Stimulated activated CD8-positive, alpha-beta memory T cell treated with anti-CD3 and anti-CD28 coated beads, Interleukin-15, amount 100 ng/mL, for 4 hours (primary cell): ENCODE measurements at regions not wholly inside any gene's neighbourhood (a gene's known extent, or its start where the extent isn't known, plus 50 kb on each side); places are given as distances from the start of the nearest gene placed in this dataset.
"Not testable (repeated sequence)": the region's sequence is repeated elsewhere in the genome, so short reads cannot be mapped to it uniquely, and the experiment has no call there.

ENCODE experiments used
- DNase-seq, 2 donors: peaks; one replicate each; pipeline ENCODE4 v3.0.0-alpha.2; 2020; ENCODE audit warnings: low read depth in 2 of 2

DNA sequence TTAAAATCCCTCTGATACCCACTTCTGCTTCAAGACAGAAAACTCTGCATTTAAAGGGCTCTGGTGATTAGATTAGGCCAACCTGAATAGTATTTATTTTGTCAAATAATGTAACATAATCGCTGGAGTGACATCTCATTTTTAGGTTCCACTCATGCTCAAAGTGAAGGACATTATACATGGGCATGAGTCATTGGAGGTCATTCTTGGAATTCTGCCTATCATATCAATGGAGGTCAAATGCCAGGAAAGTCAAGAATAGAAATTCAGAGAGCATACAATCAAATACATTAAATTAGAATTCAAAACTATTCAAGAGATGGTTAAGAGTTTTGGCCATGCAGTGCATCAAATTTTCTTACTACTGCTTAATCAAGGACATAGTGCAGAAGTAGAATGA, 50.8 kb upstream of the PRSS1 start:
- DNase-seq, result no peak

DNA sequence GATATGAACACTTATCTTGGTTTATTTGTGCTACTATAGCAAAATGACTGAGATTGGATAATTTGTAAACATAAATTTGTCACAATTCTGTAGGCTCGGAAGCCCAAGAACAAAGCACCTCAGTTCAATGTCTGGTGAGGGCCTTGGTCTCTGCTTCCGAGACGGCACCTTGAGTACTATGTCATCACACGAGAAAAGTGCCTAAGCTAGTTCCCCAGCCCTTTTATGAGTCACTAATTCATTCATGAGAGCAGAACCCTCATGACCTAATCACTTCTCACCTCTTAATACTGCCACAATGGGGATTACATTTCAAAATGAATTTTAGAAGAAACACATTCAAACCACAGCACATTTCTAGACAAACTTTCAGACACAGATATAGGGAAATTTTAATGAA, 52.0 kb upstream of the PRSS1 start:
- DNase-seq, result no peak

DNA sequence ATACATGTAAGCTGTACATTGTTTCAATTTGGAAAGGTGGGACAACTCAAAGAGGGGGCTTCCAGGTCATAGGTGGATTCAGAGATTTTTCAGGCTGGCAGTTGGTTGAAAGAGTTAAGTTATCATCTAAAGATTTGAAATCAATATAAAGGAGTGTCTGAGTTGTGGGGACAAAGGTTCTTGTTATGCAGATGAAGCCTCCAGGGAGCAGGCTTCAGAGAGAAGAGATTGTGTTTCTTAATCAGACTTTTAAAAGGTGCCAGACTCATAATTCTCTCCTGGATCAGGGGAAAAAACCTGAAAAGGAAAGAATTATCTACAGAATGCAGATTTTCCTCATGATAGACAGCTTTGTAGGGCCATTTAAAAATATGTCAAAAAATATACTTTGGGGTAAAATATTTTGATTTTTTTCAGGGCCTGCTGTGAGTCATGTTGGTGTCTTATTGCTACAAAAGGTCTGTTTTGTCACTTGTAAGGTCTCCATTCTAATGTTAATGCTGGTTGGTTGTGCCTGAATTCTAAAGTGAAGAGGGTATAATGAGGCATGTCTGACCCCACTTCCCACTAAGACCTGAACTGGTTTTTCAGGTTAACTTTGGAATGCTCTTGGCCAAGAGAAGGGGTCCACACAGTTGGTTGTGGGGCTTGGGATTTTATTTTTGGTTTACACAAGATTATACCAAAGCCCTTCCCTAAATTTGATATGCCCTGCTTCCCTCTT, 52.7 kb upstream of the PRSS1 start:
- no peak for DNase-seq

DNA sequence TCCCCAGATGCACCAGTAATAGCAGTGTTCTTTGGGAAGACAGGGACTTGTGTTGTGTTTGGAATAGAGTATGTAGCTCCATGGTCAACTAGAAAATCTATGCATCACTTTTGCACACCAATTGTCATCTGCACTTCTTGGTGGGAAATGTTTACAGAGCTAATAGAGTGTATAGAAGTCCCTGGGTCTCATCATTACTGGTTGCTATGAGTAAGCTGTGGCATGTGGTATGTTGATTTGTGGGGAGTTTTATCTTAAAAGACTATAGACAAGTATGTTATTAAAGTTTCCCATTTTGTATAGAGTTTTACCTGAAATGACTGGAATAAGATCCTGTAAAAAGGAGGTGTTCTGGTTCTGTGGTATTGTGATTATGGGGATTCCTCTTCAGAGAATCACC, 55.4 kb upstream of the PRSS1 start:
- no peak for DNase-seq

DNA sequence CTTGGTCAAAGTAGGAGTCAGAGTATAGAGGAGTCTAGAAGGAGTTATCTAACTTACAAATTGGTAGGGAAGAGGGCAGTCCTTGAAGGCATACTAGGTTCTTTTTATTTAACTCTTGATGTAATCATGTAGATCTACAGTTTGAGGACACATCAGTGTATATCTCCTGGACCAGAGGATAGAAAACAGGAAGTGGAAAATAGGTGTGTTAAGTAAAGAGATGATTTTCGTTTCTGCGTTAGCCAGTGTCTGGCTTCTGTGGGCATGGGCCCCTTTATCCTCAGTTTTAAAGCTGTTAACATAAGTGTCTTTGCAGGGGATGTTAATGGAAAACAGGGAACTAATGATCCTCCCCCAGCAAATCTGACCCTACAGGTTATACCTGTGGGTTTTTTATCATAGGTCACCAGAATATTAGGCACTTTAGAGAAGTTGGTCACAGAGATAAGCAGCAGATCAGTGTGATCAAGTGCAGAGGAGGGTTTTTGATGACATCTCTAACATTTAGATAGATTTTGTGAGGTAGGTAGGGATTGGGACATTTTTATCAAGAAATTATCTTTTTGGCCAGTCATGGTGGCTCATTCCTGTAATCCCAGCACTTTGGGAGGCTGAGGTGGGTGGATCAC, 58.6 kb upstream of the PRSS1 start:
- DNase-seq, result no peak

DNA sequence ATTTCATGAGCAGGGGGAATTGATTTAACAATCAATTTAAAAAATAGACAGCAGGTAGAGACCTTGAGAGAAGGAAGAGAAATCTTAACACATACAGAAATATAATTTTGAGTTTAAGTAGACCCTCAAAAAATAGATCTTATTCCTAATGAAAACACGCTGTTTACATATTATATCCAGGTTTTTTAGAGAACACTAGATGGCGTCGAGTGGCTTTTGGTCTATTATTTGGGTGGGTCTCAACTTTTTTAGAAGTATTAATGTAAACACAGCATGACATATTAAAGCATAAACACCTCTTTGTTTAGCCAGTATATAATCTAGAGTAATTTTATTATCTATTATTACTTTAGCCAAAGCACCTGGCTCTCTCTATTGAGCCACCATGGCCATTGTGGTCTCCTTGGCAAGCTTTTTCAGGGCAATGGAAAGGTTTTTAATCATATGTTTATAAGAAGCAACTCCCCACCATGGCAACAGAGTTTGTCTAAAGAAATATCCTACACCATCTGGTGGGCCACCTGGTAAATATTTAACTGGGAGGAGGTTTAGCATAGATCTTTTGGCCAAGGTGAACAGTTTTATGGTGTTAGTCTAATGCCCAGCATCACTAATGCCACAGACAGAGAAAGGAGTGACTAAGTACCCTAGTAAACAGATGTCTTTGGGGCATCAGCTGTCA, 59.7 kb upstream of the PRSS1 start:
- no peak for DNase-seq

DNA sequence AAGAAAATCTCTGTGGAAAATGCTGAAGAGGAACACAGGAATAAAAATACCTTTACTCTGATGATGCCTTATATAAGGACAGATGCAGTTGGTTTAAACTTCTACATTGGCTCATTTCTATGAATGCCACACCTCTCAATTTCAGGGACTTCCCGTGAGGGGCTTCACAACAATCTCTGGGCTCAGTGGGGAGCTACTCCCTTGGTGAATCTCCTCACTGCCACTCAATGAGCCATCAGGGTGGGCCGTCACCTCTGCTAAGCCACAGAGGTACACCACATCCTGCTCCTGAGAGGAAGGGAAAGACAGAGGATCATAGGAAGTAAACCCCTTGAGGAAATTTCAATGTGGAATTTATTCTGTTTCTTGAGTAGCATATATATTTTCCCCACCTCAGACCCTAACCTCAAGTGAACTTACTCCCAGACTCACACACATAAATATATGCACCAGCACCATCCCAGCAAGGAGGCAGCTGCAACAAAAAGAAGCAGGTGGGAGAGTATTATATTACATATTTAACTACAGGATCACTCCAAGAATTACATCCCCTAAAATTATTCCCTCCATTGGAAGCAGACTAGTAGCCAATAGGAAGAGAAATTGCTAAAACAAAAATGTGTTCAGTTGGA, 63.3 kb upstream of the PRSS1 start:
- no peak for DNase-seq

DNA sequence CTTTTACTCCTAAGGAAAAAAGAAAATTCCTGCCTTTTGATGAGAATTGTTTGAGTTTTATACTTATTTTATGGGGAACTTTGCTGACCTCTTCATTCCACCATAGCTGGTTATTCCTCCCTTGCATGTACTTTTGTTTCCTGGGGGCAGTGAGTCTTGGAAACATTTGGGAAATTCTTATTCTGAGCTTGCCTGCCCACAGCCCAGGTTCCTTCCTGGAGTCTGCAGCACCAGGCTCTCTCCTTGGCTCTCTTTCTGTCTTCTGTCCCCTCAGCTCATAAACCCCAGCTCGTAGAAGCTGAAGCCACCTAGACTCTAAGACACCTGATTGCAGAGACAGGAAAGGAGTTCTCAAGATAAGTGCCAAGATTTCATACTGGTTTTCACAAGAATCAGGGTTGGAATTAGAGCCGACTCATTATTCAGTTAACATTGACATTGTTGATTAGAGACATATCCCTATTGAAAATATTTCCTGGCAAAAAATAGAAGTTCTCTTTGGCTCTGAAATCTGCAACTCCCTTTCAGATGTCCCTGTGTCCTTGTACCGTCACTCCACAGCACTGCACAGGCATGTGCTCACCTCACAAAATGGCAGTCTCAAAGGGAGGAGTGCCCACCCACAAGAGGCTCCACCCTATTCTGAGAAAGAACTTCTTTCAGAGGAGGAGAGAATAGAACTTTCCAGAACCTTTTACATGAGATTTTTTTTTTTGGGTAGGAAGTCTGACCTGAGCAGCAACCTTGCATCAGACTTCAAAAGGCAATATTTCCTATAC, 67.8 kb upstream of the PRSS1 start:
- DNase-seq, result no peak

DNA sequence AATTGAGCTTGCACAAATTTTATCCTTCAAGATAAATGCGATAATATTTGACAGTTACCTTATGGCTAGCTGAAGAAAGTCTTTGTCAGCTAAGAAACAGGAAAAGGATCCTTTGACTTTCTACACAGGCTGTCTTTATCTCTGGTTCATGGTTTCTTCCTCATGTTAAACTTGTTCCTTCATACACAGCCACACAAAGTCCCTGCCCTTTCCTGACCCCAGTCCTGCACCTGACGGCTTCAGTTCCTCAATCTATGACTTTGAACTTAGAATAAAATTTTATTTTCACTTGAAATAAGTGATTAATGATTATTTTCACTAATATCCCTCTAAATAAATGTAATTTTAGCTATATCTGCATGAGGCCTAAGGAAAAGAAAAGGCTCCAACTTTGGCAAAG, 77.8 kb upstream of the PRSS1 start:
- no peak for DNase-seq

DNA sequence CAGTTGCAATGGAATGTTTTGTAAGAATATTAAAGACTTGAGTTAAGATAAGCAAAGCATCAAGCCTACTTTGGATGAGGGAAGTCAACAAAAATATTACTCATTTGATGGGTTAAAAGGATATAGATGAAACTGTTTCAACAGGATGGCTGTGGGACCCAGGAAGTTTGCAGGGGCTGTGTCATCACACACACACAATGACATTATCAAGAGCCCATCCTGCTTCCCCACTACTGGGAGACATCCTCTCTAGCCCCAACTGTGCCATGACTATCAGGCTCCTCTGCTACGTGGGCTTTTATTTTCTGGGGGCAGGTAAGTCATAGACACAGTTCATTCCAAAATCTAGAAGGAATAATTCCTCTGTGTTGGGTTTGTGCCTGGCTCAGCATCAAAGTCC, 78.8 kb upstream of the PRSS1 start:
- no peak for DNase-seq

DNA sequence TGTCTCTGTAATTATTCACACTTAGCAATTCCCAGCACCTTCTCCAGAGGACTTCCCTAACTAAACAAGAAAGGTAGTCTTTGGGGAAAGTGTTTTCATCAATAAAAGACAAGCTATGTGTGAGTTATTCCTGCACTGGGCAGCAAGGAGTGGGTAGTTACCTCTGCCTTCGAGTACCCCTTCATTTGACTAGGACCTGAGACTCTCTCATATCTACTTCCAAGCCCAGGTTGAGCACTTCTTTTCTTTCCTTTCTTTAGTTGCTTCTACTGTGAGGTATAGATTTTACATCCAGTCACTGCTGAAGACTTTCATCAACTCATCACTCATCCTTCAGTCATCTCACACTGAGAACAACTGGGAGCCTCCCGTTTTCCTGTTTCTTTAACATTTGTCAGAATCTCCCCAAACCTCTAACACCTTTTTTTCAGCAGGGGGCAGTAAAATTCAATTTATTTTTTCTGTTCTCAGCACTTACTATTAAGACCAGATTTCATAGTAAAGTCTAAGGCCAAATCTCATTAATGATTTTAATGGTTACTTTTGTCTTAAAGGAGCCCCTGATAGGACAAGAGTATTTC, 80.1 kb upstream of the PRSS1 start:
- no peak for DNase-seq

DNA sequence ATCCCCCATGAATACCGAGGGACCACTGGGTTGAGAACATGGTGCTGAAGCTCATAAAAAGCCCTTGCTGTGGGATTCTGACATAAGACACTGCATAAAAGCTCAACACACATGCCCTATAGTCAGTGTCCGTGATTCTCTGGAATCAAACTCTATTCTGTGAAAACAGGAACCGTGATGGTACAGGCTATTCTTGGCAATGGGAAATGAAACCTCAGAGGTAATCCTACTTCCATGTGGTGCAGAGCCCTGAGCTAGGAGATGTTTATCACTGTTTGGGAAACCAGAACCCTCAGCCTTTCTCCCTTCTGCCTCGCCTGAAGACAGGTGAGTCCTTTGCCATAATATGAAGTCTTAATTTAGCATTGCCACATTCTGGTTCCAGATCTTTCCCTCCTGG, 80.8 kb upstream of the PRSS1 start:
- no peak for DNase-seq

DNA sequence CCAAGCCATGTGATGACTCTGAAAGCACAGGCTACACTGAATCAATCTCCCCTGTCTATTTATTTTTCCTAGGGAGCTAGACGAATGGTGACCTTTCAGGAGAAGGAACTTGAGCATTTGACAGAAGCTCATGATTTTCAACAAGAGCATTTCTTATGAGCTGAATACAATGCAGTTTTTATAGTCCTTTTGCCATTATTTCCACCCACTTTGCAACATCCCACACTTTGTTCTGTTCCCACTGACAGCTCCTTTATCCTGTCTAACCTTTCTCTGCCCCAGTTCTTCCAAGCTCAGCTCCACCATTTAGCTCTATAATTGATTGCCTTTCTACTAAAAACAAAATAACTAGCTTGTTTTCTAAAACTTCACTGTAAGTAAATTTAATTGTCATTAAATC, 91.9 kb upstream of the PRSS1 start:
- no peak for DNase-seq

DNA sequence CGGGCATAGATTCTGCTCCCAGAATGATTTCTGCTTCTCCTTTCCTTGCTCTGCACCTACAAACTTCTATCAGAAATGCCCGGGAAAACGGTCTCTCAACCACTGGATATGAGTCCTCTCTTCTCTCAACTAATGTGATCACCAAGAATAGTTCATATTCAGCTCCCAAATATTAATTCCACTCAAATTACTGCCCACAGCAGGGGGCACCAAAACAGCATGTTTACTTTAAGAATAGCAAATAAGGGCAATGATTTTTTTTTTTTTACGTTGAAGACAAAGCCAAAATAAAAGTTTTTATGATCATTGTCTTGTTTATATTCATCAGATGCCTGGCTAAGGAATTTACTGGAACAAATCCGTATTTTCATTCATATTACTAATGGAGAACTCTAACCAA, 94.9 kb upstream of the PRSS1 start:
- DNase-seq, result no peak

DNA sequence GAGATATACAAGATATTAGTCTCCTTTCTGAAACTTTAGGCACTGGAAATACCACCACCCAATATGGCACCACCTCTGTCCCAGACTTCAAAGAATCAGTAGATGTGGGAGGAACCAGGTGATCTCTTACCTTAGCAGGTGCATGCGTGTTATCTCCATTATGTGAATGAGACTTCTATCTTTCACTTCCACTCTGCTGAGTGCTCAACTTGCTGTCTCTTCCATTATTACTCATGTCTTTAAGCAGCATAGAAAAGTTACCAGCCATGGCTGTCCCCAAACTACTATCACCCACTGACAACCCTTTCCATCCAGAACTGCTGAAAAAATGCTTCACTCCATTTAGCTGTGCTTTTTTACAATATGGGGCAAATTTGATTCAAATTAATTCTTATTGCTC, 101.5 kb upstream of the PRSS1 start:
- DNase-seq, result no peak

DNA sequence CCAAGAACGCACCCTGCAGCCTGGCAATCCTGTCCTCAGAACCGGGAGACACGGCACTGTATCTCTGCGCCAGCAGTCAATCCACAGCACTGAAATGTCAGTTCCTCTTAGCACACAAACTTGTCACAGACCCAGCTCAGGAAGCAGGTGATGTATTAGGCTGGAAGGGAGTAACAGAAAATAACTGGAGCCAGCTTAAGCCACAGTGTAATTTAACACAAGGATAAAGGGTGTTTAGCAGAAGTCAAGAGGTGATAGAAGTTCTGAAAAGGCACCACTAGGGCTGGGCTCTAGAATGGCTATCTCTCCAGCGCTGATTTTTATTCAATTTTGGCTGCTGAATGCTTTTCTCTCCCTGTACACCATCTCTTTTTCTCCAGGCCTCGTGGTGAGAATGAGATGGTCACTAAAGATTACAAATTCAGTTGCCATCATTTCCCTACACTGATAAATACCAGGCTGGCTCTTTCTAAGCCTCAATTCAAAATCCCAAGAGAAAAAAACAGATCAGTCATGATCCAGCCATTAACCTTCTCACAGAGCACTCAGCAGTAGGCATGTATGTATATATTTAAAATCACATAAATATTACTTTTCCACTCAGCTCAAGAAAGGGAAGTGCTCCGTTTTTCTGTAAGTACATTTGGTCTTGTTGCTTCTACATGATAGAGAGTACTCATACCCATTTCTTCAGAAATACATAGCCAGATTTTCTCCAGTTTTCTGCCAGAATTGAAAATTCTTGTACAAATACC, 102.7 kb upstream of the PRSS1 start:
- DNase-seq, result no peak

DNA sequence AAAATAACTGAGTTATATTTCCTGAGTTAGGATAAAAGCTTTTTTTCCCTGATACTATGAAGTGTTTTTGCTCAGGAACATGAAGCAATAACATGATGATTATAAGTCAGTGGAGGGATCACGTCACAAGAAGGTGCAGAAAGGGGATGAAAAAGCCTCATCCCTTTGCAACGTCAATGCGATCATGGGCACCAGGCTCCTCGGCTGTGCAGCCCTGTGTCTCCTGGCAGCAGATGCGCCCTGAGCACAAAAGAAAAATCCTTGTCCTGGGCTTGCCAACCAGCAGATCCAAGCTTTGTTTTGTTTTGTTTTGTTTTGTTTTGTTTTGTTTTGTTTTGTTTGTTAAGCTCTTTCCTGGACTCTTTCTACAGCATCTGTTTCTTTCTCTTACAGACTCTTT, 103.5 kb upstream of the PRSS1 start:
- DNase-seq, result no peak

DNA sequence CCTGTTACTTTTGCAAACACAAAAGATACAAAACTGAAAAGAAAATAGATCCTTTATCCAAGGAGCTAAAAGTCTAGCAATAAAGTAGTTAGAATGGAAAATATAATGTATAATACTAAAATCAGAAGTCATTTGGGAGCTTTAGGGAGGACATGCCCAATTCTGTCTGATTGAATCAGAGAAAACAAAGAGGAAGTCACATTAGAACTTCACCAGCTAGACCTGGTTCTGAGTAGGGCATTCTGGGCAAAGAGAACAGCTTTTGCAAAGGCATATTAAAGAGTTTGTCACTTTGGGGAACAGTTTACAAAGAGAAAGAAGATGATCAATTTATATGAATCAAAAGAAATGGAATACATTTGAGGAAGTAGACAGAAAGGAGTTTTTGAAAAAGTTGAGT, 107.0 kb upstream of the PRSS1 start:
- no peak for DNase-seq

DNA sequence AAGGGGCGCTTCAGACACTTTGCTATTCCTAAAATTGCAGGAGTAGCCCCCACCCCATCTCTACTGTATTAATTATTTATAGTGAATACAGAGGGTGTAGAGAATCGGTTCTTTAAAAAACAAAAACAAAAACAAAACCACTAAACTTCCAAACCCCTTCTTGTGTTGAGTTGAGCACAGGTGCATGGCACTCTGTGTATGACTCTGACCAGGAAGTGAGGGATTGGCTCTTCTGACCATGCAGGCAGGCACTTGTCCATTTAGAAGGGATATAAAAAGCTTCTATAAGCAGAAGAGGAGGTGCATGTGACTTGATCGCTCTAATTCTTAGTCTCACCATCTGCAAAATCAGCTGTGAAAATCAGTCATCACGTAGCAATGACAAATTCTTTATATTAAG, 108.0 kb upstream of the PRSS1 start:
- DNase-seq, result not testable (repeated sequence)

DNA sequence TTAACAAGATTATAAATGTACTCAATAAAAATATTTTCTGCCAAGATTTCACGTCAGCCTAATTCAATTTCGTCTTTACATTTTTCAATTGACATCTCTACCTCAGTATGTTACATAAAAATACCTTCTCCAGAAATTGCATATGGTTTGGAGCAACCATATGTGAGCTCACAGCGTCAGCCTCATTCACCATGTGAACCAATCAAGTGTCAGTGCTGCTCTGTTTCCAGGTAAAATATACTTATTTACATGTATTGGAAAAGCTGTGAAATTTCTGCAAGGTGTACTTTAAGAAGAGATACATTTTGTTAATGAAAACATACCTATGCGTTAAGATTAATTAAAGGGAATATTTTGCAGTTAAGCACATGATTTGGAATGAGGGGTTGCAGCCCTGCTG, 110.7 kb upstream of the PRSS1 start:
- DNase-seq, result no peak

DNA sequence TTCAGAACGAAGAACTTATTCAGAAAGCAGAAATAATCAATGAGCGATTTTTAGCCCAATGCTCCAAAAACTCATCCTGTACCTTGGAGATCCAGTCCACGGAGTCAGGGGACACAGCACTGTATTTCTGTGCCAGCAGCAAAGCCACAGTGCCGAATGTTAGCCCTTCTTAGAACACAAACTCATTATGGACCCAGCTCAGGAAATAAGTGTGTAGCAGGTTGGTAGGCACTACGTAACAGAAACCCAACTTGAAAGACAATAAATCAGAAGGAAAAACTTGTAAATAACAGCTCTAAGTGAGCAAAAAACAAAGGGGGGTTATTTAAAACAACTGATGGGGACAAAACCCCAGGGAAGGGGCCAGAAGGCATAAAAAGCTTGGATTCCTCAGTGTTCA, 112.0 kb upstream of the PRSS1 start:
- DNase-seq, result no peak
